ENCODE measurements at regions not wholly inside any gene's neighbourhood (a gene's known extent, or its start where the extent isn't known, plus 50 kb on each side); places are given as distances from the start of the nearest gene placed in this dataset.

DNA sequence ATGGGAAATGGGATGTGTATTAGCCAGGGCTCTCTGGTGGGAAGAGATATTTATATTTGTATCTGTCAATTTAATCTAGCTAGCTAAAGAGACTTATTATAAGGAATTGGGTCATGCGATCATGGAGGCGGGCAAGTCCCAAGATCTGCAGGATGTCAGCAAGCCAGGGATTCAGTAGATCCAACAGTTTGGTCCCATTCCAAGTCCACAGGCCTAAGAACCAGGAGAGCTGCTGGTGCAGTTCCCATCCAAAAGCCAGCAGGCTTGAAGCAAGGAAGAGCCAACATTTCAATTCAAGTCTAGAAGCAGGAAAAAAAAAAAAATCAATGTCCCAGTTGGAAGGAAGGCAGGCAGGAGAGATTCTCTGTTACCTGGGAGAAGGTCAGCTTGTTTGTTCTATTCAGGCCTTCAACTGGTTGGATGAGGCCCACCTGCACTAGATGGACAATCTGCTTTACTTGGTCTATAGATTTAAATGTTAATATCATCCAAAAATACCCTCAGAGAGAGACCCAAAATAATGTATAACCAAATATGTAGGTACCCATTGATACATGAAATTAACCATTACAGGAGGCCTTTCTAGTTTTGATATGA is 60.7 kb upstream of the BCAT1 start:
- TF ChIP-seq, protein P1, sequence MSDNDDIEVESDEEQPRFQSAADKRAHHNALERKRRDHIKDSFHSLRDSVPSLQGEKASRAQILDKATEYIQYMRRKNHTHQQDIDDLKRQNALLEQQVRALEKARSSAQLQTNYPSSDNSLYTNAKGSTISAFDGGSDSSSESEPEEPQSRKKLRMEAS (IDR thresholded peaks at IDR 0.05; ENCODE audit: low read depth) = no peak
- TF ChIP-seq, protein P2, sequence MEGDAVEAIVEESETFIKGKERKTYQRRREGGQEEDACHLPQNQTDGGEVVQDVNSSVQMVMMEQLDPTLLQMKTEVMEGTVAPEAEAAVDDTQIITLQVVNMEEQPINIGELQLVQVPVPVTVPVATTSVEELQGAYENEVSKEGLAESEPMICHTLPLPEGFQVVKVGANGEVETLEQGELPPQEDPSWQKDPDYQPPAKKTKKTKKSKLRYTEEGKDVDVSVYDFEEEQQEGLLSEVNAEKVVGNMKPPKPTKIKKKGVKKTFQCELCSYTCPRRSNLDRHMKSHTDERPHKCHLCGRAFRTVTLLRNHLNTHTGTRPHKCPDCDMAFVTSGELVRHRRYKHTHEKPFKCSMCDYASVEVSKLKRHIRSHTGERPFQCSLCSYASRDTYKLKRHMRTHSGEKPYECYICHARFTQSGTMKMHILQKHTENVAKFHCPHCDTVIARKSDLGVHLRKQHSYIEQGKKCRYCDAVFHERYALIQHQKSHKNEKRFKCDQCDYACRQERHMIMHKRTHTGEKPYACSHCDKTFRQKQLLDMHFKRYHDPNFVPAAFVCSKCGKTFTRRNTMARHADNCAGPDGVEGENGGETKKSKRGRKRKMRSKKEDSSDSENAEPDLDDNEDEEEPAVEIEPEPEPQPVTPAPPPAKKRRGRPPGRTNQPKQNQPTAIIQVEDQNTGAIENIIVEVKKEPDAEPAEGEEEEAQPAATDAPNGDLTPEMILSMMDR (IDR thresholded peaks at IDR 0.05) = no peak
- TF ChIP-seq, protein P3, sequence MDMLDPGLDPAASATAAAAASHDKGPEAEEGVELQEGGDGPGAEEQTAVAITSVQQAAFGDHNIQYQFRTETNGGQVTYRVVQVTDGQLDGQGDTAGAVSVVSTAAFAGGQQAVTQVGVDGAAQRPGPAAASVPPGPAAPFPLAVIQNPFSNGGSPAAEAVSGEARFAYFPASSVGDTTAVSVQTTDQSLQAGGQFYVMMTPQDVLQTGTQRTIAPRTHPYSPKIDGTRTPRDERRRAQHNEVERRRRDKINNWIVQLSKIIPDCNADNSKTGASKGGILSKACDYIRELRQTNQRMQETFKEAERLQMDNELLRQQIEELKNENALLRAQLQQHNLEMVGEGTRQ (IDR thresholded peaks at IDR 0.05; ENCODE audit: borderline replicate concordance, low read depth, low read length) = no peak
- no peak for TF ChIP-seq FOXM1 (IDR thresholded peaks at IDR 0.05; ENCODE audit: low read depth)
- TF ChIP-seq, protein P4, sequence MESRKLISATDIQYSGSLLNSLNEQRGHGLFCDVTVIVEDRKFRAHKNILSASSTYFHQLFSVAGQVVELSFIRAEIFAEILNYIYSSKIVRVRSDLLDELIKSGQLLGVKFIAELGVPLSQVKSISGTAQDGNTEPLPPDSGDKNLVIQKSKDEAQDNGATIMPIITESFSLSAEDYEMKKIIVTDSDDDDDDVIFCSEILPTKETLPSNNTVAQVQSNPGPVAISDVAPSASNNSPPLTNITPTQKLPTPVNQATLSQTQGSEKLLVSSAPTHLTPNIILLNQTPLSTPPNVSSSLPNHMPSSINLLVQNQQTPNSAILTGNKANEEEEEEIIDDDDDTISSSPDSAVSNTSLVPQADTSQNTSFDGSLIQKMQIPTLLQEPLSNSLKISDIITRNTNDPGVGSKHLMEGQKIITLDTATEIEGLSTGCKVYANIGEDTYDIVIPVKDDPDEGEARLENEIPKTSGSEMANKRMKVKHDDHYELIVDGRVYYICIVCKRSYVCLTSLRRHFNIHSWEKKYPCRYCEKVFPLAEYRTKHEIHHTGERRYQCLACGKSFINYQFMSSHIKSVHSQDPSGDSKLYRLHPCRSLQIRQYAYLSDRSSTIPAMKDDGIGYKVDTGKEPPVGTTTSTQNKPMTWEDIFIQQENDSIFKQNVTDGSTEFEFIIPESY (IDR thresholded peaks at IDR 0.05; ENCODE audit: borderline replicate concordance, low read depth) = no peak
- no peak for TF ChIP-seq EZH2phosphoT487 (IDR thresholded peaks at IDR 0.05; ENCODE audit: borderline replicate concordance, low read depth)
- TF ChIP-seq SIN3A (IDR thresholded peaks at IDR 0.05; ENCODE audit: borderline replicate concordance, low read depth, low read length) = no peak
- TF ChIP-seq RAD21 (IDR thresholded peaks at IDR 0.05; ENCODE audit: low read length) = no peak
- no peak for TF ChIP-seq POLR2AphosphoS5 (IDR thresholded peaks at IDR 0.05; ENCODE audit: low read depth, low read length)
- TF ChIP-seq JUND (IDR thresholded peaks at IDR 0.05) = no peak
- TF ChIP-seq GABPA (IDR thresholded peaks at IDR 0.05; ENCODE audit: low read depth) = no peak
- TF ChIP-seq, protein P5, sequence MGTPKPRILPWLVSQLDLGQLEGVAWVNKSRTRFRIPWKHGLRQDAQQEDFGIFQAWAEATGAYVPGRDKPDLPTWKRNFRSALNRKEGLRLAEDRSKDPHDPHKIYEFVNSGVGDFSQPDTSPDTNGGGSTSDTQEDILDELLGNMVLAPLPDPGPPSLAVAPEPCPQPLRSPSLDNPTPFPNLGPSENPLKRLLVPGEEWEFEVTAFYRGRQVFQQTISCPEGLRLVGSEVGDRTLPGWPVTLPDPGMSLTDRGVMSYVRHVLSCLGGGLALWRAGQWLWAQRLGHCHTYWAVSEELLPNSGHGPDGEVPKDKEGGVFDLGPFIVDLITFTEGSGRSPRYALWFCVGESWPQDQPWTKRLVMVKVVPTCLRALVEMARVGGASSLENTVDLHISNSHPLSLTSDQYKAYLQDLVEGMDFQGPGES (IDR thresholded peaks at IDR 0.05; ENCODE audit: low read depth, low read length) = no peak
- no peak for TF ChIP-seq EP300 (IDR thresholded peaks at IDR 0.05; ENCODE audit: borderline replicate concordance in 1 of 2, low read depth in 1 of 2, low read length in 1 of 2)
